GM19438 (cell line): ENCODE measurements at regions not wholly inside any gene's neighbourhood (a gene's known extent, or its start where the extent isn't known, plus 50 kb on each side); places are given as distances from the start of the nearest gene placed in this dataset.
"Not testable (repeated sequence)": the region's sequence is repeated elsewhere in the genome, so short reads cannot be mapped to it uniquely, and the experiment has no call there.

ENCODE experiments used
- ATAC-seq: cut with Tn5 transposase; IDR thresholded peaks from one replicate; pipeline ENCODE4 v1.9.1; 2021; ENCODE audit warnings: low read depth; ENCODE audit not compliant: unreplicated experiment

DNA sequence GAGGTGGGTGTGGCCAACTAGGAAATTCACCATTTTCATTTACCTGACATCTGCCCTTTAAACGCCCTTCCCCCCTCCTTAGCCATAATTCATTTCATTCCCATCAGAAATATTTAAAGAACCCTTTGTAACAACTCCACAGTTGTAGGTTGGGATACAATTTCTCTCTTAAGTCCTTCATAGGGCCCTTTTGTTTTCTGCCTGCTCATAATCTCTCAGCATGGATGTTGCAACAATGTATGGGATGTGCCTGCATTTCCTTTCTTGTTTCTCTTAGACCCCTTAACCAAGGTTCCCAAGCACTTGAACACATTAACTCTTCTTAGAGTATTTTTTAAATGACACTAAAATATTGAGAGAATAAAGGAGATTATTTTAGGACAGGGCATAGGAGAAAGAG is 51.7 kb upstream of the MYO10 start:
- no peak for ATAC-seq

GRCh38 chr5:16990817-16991520 is 54.9 kb upstream of the MYO10 start:
- ATAC-seq = not testable (repeated sequence)

GRCh38 chr5:16992006-16992405 is 55.9 kb upstream of the MYO10 start:
- ATAC-seq = peak; percentile 26

GRCh38 chr5:16992444-16992843 is 56.4 kb upstream of the MYO10 start:
- ATAC-seq = peak; percentile 63

DNA sequence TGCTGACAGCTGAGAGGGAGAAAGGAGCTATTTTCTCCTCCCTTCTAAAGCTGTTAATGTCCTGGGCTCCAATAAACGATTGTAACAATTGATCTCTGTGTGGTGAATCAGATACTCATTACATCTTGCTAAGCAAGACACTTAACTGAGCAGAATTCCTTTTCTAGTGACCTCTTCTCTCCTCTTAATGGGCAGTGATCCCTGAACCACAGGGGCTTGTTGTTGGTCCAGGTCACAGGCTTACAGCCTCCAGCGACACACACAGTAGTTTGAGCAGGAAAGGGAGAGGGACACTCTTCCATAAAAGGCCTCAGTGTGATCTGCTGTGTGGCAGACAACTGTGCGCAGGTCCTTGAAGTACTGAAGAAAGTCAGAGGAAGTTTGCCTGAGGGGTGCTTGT is 58.5 kb upstream of the MYO10 start:
- no peak for ATAC-seq

GRCh38 chr5:16995372-16995771 is 59.3 kb upstream of the MYO10 start:
- ATAC-seq = no peak

DNA sequence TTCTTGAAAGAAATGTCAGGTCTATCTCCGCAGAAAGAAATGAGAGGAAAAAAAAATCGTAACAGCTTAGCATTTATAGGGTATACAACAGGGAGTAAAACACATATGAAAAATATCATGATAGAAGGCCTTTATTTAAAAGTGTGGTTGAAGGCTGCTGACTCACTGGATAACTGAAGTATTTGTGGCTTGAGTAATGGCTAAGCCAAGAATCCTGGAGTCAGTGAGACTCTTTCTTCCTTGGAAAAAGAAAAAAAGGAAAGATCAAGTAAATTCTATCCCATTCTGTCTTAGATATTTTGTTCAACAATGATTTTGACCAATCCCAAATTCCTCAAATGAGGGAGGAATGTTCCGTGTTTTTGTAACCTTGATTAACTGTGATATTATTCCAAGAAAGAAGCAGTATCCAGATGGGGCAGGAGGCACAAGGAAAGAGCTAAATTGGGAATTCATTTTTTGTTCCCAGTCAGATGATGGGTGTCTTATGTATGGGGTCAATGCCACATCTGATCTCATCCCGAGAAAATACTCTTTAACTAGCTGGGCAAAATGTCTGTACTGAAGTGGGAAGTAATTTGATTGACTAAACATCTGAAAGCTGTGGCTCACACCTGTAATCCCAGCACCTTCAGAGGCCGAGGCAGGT is 64.3 kb upstream of the MYO10 start:
- no peak for ATAC-seq

- no peak for ATAC-seq
These were observed 65.3 kb upstream of the MYO10 start for GRCh38 chr5:17001428-17001827.

DNA sequence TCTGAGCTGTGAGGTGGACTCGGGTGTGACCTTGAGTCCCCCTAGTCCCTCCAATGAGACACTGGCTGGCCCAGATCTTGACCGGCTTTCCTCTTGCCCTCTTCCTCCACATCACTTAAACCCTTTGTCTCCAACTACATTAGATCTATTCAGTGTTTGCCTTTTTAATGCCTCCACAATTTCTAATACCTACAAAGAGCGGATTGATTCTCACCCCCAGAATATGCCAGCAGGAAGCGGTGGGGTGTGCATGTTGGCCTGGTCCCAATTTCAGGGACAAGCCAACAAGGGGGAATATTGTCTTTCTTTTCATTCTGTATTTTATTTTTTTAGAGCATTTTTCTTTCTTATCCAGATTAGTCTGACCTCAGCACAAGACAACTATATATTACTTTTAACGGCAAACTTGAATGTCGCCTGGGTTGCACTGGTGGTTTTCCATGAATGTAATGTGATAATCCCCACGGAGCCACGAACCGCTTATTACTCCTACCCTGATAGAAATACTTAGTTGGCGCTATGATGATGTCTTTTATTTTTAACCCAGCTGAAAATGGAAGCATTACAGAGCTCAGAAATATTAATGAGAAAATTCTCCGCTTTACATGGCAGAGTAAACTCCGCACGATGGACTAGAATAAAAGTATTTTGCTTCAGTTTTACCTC is 68.5 kb upstream of the MYO10 start:
- ATAC-seq = no peak

- no peak for ATAC-seq
These were observed 69.2 kb upstream of the MYO10 start for GRCh38 chr5:17005107-17005828.

- ATAC-seq = no peak
These were observed 76.2 kb upstream of the MYO10 start for GRCh38 chr5:17012289-17012688.

GRCh38 chr5:17014686-17015085 is 78.6 kb upstream of the MYO10 start:
- ATAC-seq = no peak

DNA sequence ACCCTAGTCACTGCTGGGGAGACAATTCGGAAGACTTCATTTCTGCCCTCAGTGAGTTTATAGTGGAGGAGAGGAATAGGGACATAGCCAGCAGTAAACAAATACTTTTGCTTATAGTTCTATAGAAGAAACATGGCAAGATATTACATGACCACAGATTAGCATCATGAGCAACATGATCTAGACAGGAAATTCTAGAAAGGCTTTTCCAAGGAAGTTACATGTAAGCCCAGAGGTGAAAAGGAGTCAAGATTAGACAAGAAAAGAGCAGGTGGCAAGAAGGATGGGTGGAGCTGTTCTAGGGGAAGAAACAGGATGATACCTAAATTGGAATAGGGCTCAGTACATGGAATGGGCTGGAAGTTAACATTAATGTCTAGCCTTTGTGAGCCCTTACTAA is 82.8 kb upstream of the MYO10 start:
- ATAC-seq = no peak

- no peak for ATAC-seq
These were observed 83.2 kb upstream of the MYO10 start for GRCh38 chr5:17019324-17019723.

DNA sequence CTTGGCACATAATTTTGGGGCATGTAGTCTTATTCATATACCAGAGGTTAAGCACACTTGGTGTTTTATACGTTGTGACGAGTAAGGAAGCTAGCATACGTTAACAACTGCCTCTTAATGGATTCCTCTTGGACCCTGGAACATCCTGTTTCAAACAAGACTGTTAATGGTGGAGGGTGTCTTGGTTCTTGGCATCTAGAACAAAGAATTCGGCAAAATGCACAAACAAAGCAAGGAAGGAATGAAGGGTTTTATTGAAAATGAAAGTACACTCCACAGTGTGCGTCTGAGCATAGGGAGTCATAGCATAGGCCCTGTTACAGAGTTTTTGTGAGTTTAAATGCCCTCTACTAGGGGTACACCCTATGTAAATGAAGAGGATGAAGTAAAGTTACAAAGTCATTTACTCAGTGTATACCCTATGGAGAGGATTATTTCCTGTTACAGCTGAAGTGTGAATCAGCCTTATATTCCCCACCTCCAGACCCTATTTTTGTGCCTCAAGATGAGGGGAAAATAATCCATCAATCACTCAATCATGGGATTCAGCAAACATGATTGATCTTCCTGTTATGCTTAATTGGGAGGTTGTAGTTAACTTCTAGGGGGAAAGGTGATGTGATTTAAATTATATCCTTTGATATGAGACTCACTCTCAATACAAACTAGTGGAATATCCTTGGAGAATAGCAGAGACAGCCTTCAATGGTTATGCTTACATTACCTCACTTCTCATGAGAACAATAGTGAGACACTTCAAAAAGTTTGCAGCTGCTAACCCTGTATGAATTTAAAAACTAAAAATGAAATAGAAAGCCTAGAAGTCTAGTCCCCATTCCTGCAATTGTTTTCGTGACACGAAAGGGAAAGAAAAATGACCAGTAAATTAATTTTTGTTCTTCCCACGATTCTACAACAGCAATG is 84.9 kb upstream of the MYO10 start:
- no peak for ATAC-seq

DNA sequence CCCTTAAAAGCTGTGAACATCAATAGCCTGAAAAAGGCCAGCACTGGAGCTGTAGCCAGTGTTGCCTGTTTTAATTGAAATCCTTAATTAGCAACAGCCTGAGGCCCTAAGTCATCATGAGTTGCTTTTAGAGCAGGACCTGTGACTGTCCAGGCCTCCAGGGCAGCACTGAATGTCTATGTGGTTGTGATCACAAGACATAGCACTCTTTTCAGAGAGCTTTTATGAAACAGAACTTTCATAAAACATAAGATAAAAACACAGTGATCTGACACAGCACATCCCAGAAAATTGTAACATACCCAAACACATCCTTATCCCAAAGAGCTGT is 85.5 kb upstream of the MYO10 start:
- no peak for ATAC-seq

DNA sequence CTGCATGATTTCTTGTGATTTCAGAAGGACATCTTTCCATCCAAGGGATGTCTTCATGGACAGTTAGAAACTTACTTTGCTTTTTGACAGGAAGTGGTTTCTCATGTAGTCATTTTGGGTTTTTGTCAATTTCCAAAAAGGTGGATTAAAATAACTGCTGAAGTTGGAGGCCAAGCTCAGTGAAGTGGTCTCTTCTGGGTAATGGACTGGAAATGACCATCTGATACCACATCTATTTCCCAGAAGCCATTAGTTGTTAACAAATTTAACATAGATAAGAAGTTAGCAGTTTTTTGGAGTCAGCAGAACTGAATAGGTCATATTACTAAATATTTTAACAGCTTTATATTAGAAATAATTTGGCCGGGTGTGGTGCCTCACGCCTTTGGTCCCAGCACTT is 86.2 kb upstream of the MYO10 start:
- no peak for ATAC-seq

DNA sequence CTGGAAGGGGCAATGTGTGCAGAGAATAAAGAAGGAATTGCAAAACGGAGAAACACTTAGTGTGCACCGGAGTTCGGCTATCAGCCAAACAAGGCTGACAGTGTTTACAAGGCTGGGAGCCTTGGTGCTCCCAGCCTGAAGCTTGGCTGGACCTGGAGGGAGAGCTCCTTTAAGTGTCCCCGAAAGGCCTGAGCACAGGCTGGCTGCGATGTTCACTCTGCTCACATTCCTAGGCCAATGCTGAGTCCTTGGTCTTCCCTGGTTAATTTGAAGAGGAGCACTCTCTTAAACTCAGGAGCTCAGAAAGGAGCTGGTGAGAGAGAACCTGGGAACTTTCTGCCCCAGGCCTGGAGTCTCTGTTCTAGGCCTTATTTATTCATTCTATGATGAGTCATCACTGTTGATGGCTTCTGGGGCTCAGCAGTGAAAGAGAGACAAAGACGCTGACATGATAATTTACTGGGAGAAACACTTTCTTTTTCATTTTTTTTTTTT is 88.6 kb upstream of the MYO10 start:
- no peak for ATAC-seq

DNA sequence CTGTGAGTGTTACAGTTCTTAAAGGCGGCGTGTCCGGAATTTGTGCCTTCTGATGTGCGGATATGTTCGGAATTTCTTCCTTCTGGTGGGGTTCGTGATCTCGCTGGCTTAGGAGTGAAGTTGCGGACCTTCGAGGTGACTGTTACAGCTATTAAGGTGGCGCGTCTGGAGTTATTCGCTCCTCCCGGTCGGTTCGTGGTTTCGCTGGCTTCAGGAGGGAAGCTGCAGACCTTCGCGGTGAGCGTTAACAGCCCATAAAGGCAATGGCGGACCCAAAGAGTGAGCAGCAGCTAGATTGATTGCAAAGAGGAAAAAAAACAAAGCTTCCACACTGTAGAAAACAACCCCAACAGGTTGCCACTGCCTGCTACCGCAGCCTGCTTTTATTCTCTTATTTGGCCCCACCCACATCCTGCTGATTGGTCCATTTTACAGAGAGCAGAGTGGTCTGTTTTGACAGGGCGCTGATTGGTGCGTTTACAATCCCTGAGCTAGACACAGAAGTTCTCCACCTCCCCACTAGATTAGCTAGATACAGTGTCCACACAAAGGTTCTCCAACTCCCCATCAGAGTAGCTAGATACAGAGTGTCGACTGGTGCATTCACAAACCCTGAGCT is 95.7 kb upstream of the MYO10 start:
- ATAC-seq = not testable (repeated sequence)
